ENCODE measurements at regions not wholly inside any gene's neighbourhood (a gene's known extent, or its start where the extent isn't known, plus 50 kb on each side); places are given as distances from the start of the nearest gene placed in this dataset.

DNA sequence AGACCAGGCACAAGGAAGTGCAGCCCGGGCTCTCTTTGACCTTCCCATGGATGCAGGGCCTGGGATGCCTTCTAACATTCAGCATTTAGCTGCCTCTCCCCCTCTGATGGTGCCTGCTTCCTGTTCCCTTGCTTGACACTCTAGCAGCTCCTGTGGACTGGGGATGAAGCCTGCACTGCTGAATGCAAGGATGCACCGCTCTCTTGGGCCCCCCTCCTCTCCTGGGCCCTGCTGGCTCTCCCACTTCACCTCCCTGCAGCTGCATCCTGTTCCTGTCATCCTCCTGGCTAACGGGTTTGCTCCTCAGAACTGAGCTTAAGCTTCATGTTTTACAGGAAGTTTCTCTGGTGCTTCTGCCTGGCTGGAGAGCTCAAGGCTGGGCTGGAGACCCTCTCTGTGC, 254.1 kb downstream of the TSN start:
- Histone ChIP-seq H3K36me3 (no peaks in the 10 kb centered on the region), H3K4me1 (no peaks in the 10 kb centered on the region), H3K9me3 (no peaks in the 10 kb centered on the region), H3K27me3 (peaks cover 0 to 3% of the 10 kb centered on the region in 2 donors), H3K27ac (no peak overlapping the region), H3K4me3 (no peak overlapping the region)
- TF ChIP-seq, protein P1, sequence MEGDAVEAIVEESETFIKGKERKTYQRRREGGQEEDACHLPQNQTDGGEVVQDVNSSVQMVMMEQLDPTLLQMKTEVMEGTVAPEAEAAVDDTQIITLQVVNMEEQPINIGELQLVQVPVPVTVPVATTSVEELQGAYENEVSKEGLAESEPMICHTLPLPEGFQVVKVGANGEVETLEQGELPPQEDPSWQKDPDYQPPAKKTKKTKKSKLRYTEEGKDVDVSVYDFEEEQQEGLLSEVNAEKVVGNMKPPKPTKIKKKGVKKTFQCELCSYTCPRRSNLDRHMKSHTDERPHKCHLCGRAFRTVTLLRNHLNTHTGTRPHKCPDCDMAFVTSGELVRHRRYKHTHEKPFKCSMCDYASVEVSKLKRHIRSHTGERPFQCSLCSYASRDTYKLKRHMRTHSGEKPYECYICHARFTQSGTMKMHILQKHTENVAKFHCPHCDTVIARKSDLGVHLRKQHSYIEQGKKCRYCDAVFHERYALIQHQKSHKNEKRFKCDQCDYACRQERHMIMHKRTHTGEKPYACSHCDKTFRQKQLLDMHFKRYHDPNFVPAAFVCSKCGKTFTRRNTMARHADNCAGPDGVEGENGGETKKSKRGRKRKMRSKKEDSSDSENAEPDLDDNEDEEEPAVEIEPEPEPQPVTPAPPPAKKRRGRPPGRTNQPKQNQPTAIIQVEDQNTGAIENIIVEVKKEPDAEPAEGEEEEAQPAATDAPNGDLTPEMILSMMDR (IDR thresholded peaks at IDR 0.05) = no peak
- no peak for DNase-seq
- intact Hi-C loops (cut with DNase I; ENCODE audit: low total_unique reads) = no loop called here

DNA sequence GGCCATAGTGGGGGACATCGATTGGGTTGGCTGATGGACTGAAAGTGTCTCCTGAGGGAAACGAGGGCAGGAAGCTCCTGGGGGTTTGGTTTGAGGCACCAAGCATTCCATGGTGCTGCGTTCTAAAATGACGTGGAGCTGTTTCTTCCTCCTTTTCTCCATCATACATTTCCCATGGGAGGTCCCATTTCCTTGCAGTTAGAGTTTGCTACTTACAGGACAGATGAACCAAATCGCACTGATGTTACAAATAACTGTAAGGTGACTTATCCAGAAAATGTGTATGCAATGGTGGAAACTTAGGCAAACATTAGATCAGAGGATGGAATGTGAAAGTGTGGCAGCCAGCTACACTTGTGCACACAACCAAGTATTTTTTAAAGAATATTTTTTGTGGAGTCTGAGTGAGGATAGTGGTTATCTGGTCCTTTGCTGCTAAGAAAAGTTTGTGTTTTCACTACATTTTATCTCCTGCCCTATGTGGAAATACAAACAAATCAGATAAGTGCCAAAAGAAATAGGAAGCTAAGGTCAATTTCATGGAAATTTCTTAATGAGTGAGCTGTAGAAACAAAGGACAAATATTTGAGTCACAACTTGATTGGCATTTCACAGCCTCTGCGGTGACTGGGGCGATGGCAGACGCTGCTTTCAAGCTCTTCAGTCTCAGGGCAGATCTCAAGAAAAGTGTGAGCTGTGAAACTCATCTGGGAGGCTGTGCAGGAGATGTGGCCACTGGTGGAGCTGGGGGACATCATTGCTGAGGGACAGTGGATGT, 256.2 kb downstream of the TSN start:
- no peaks in the 10 kb centered on the region for H3K36me3 ChIP-seq
- intact Hi-C loops (cut with DNase I; ENCODE audit: low total_unique reads) = no loop called here
- no peak for DNase-seq
- no peaks in the 10 kb centered on the region for H3K4me1 ChIP-seq
- H3K27me3 ChIP-seq = peaks cover 0 to 3% of the 10 kb centered on the region in 2 donors
- H3K27ac ChIP-seq = no peak overlapping the region
- H3K9me3 ChIP-seq = no peaks in the 10 kb centered on the region
- no peak overlapping the region for H3K4me3 ChIP-seq
- TF ChIP-seq, protein P1 (IDR thresholded peaks at IDR 0.05) = no peak

DNA sequence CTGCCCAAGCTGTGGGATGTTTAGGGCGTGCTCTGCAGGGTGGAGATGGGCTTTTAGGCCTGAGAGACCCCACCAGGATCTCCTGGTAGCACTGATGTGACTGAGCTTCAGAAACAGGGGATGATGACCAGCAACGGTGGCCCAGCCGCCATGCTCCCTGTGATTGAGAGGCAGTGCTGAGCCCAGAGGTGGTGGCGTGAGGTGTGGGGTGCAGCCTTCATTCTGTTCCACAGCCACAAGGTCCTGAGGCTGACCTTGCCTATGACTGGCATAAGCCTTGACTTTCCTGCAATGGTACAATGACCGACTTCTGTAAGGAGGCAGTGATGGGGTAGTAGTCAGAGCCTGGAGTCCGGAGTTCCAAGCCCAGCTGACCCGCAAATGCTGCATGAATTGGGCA, 263.3 kb downstream of the TSN start:
- H3K9me3 ChIP-seq = no peaks in the 10 kb centered on the region
- H3K4me3 ChIP-seq = no peak overlapping the region
- no peaks in the 10 kb centered on the region for H3K4me1 ChIP-seq
- DNase-seq = no peak
- H3K27ac ChIP-seq = no peak overlapping the region
- H3K27me3 ChIP-seq = peaks cover 0 to 12% of the 10 kb centered on the region in 2 donors
- intact Hi-C loops (cut with DNase I; ENCODE audit: low total_unique reads) = no loop called here
- H3K36me3 ChIP-seq = no peaks in the 10 kb centered on the region
- TF ChIP-seq, protein P1 (IDR thresholded peaks at IDR 0.05) = no peak

DNA sequence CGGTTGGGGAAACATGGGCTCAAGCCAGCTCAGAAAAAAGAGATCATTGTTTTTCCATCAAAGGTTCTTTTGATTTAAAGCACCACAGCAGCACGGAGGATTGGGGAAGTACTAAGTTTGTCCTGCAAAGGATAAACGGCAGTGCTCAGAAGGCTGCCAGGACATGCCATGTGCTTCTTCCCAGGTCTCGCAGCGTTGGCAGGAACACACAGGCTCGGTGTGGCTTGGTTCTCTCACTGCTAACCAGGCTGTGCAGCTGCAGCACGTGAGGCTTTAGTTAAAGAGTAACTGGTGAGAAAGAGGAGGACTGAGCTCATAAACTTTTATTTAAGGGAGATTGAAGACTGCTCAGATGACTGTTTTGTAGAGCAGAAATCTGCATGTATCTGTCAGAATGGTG, 264.3 kb downstream of the TSN start:
- DNase-seq = no peak
- no peak overlapping the region for H3K4me3 ChIP-seq
- no peaks in the 10 kb centered on the region for H3K4me1 ChIP-seq
- no peak overlapping the region for H3K27ac ChIP-seq
- no peaks in the 10 kb centered on the region for H3K9me3 ChIP-seq
- intact Hi-C loops (cut with DNase I; ENCODE audit: low total_unique reads) = no loop called here
- TF ChIP-seq, protein P1 (IDR thresholded peaks at IDR 0.05) = no peak
- peaks cover 0 to 12% of the 10 kb centered on the region in 2 donors for H3K27me3 ChIP-seq
- no peaks in the 10 kb centered on the region for H3K36me3 ChIP-seq

DNA sequence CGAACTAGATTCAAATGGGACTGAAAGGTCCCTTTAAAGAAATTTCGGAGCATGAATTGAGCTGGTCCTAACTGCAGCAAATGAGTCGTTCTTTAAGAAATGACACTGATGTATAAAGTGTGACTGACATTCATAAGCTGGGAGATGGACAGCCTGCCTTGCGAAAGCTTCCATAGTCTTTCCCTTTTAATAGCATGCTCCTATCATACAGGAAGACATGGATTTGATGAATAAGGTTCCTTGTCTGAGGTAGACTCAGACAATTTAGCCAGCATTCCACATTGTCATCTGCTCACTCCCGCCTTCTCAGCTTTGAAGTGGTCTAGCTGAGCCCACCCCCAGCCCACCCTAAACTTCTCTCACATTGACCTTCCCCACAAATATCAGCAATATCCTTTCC, 264.9 kb downstream of the TSN start:
- Histone ChIP-seq H3K4me1 (no peaks in the 10 kb centered on the region), H3K9me3 (no peaks in the 10 kb centered on the region), H3K36me3 (no peaks in the 10 kb centered on the region), H3K4me3 (no peak overlapping the region), H3K27me3 (peaks cover 0 to 12% of the 10 kb centered on the region in 2 donors), H3K27ac (no peak overlapping the region)
- no peak for DNase-seq
- TF ChIP-seq, protein P1 (IDR thresholded peaks at IDR 0.05) = no peak
- intact Hi-C loops (cut with DNase I; ENCODE audit: low total_unique reads) = no loop called here
